Keratinocyte (primary cell): ENCODE measurements at regions not wholly inside any gene's neighbourhood (a gene's known extent, or its start where the extent isn't known, plus 50 kb on each side); places are given as distances from the start of the nearest gene placed in this dataset.

Source experiments
- DNase-seq: peaks from one replicate; pipeline ENCODE4 v3.0.0-alpha.2; 2011; ENCODE audit warnings: low read depth, missing footprints, low spot score
- FAIRE-seq: peaks from 2 replicates; lab custom pipeline; 2011; peaks lifted over from hg19 to GRCh38; lab: Jason Lieb, UNC
- H2AFZ ChIP-seq: 2 replicates; pipeline ENCODE4 v1.6.0; 2012; ENCODE audit warnings: low read length, control low read depth, inconsistent platforms; ENCODE audit not compliant: control insufficient read depth
- H3K27ac ChIP-seq: 2 replicates; pipeline ENCODE4 v1.5.1; 2011; ENCODE audit warnings: low read length; ENCODE audit not compliant: control insufficient read depth, insufficient read depth
- H3K27me3 ChIP-seq: 3 replicates; pipeline ENCODE4 v1.6.0; 2011; ENCODE audit warnings: low read length; ENCODE audit not compliant: control insufficient read depth, insufficient read depth; ENCODE audit errors: extremely low read depth
- H3K36me3 ChIP-seq, 2 experiments: 2 replicates in 1 of 2; 3 replicates in 1 of 2; pipeline ENCODE4 v1.5.1; 2011; ENCODE audit warnings: low read length in 2 of 2, mild to moderate bottlenecking in 1 of 2; ENCODE audit not compliant: control insufficient read depth in 2 of 2, insufficient read depth in 2 of 2; ENCODE audit errors: extremely low read depth in 1 of 2
- H3K4me1 ChIP-seq: 3 replicates; pipeline ENCODE4 v1.5.1; 2011; ENCODE audit warnings: low read length; ENCODE audit not compliant: control insufficient read depth, insufficient read depth; ENCODE audit errors: extremely low read depth
- H3K4me2 ChIP-seq: 3 replicates; pipeline ENCODE4 v1.6.0; 2011; ENCODE audit warnings: low read depth, low read length; ENCODE audit not compliant: control insufficient read depth, insufficient read depth; ENCODE audit errors: extremely low read depth
- H3K4me3 ChIP-seq, 3 experiments: fragments of 200-600 bp in 1 of 3; sonication (generic) in 1 of 3; 2 replicates in 2 of 3; 3 replicates in 1 of 3; pipeline ENCODE4 v1.5.1; 2011 to 2016; ENCODE audit warnings: low read length in 3 of 3, mild to moderate bottlenecking in 3 of 3, control low read depth in 2 of 3, inconsistent platforms in 1 of 3, low read depth in 1 of 3, mixed read lengths in 1 of 3, mixed run types in 1 of 3, moderate library complexity in 1 of 3; ENCODE audit not compliant: control insufficient read depth in 2 of 3, insufficient read depth in 2 of 3; ENCODE audit errors: extremely low read depth in 1 of 3
- H3K79me2 ChIP-seq: 2 replicates; pipeline ENCODE4 v1.6.0; 2012; ENCODE audit warnings: low read length; ENCODE audit not compliant: control insufficient read depth, insufficient read depth
- H3K9ac ChIP-seq: 3 replicates; pipeline ENCODE4 v1.6.0; 2011; ENCODE audit warnings: low read length; ENCODE audit not compliant: control insufficient read depth, insufficient read depth; ENCODE audit errors: extremely low read depth
- H3K9me1 ChIP-seq: 3 replicates; pipeline ENCODE4 v1.6.0; 2011; ENCODE audit warnings: low read length; ENCODE audit not compliant: control insufficient read depth, insufficient read depth; ENCODE audit errors: extremely low read depth
- H3K9me3 ChIP-seq: 2 replicates; pipeline ENCODE4 v1.5.1; 2012; ENCODE audit warnings: low read depth, low read length; ENCODE audit not compliant: control insufficient read depth
- H4K20me1 ChIP-seq: 3 replicates; pipeline ENCODE4 v1.6.0; 2011; ENCODE audit warnings: low read length; ENCODE audit not compliant: control insufficient read depth, insufficient read depth; ENCODE audit errors: extremely low read depth
- EZH2 ChIP-seq: IDR thresholded peaks from one replicate; pipeline ENCODE4 v1.6.1; 2012; ENCODE audit warnings: inconsistent platforms, mild to moderate bottlenecking, low read length, moderate library complexity
- dilution Hi-C: fragments of 300-500 bp; cut with MboI; formaldehyde crosslinking; loops from one replicate; pipeline ENCODE4 v1.7.0; 2020; ENCODE audit warnings: low sequenced_read_pairs; ENCODE audit not compliant: extremely low pct_ligation_motif_present
- TF ChIP-seq, protein P1 (sequence below), 3 experiments: IDR thresholded peaks in 1 of 3; conservative IDR thresholded peaks in 1 of 3; optimal IDR thresholded peaks in 1 of 3; 2 replicates in 2 of 3; 3 replicates in 1 of 3; pipeline versions ENCODE3 to v1.5.1; 2011; ENCODE audit warnings: low read length in 3 of 3, mild to moderate bottlenecking in 3 of 3, moderate library complexity in 2 of 3, control low read depth in 1 of 3, inconsistent platforms in 1 of 3; ENCODE audit not compliant: insufficient read depth in 2 of 3; ENCODE audit errors: extremely low read depth in 1 of 3

- H3K27ac ChIP-seq, result no peak overlapping the region
- no peak overlapping the region for H3K4me2 ChIP-seq
Measured at GRCh38 chr1:80251591-80251990, 1245.1 kb upstream of the ADGRL4 start.

GRCh38 chr1:80251171-80251570, 1244.6 kb upstream of the ADGRL4 start:
- Histone ChIP-seq H3K9ac (no peak overlapping the region), H3K4me1 (no peaks in the 10 kb centered on the region), H3K79me2 (no peaks in the 10 kb centered on the region), H3K27me3 (no peaks in the 10 kb centered on the region), H4K20me1 (no peaks in the 10 kb centered on the region), H2AFZ (no peak overlapping the region), H3K9me3 (no peaks in the 10 kb centered on the region), H3K9me1 (no peaks in the 10 kb centered on the region), H3K27ac (no peak overlapping the region), H3K4me2 (no peak overlapping the region), H3K4me3 (no peak overlapping the region), H3K36me3 (no peaks in the 10 kb centered on the region)
- FAIRE-seq, result no peak
- dilution Hi-C loops, result no loop called here
- DNase-seq, result no peak
- no peak for TF ChIP-seq EZH2
- TF ChIP-seq, protein P1, sequence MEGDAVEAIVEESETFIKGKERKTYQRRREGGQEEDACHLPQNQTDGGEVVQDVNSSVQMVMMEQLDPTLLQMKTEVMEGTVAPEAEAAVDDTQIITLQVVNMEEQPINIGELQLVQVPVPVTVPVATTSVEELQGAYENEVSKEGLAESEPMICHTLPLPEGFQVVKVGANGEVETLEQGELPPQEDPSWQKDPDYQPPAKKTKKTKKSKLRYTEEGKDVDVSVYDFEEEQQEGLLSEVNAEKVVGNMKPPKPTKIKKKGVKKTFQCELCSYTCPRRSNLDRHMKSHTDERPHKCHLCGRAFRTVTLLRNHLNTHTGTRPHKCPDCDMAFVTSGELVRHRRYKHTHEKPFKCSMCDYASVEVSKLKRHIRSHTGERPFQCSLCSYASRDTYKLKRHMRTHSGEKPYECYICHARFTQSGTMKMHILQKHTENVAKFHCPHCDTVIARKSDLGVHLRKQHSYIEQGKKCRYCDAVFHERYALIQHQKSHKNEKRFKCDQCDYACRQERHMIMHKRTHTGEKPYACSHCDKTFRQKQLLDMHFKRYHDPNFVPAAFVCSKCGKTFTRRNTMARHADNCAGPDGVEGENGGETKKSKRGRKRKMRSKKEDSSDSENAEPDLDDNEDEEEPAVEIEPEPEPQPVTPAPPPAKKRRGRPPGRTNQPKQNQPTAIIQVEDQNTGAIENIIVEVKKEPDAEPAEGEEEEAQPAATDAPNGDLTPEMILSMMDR (optimal IDR thresholded peaks at IDR 0.05 in 1 of 3, IDR thresholded peaks at IDR 0.05 in 1 of 3, conservative IDR thresholded peaks at IDR 0.05 in 1 of 3; ENCODE audit: extremely low read depth in 1 of 3, insufficient read depth in 2 of 3, low read length in 3 of 3), result no peak

More at GRCh38 chr1:80251591-80251990, 1245.1 kb upstream of the ADGRL4 start:
- no peaks in the 10 kb centered on the region for H3K9me3 ChIP-seq
- no peak overlapping the region for H3K9ac ChIP-seq
- no peaks in the 10 kb centered on the region for H3K9me1 ChIP-seq
- H3K36me3 ChIP-seq, result no peaks in the 10 kb centered on the region
- H2AFZ ChIP-seq, result no peak overlapping the region
- TF ChIP-seq, protein P1 (optimal IDR thresholded peaks at IDR 0.05 in 1 of 3, IDR thresholded peaks at IDR 0.05 in 1 of 3, conservative IDR thresholded peaks at IDR 0.05 in 1 of 3; ENCODE audit: extremely low read depth in 1 of 3, insufficient read depth in 2 of 3, low read length in 3 of 3), result no peak
- TF ChIP-seq EZH2, result no peak
- H3K4me3 ChIP-seq, result no peak overlapping the region
- H4K20me1 ChIP-seq, result no peaks in the 10 kb centered on the region
- no peaks in the 10 kb centered on the region for H3K4me1 ChIP-seq
- dilution Hi-C loops, result no loop called here
- H3K79me2 ChIP-seq, result no peaks in the 10 kb centered on the region
- H3K27me3 ChIP-seq, result no peaks in the 10 kb centered on the region
- DNase-seq (no peak), FAIRE-seq (no peak)
